Gastroesophageal sphincter (tissue), 4 donors: ENCODE measurements at regions not wholly inside any gene's neighbourhood (a gene's known extent, or its start where the extent isn't known, plus 50 kb on each side); places are given as distances from the start of the nearest gene placed in this dataset.

Experiments
- ATAC-seq: fragments of 150-250 bp; one replicate; pipeline ENCODE4 v1.9.1; 2016; ENCODE audit warnings: mild to moderate bottlenecking, moderate library complexity
- H3K27ac ChIP-seq, 4 donors: fragments of 200-600 bp; sonication (generic) in 3 of 4; 1 replicate in 3 of 4; 2 replicates in 1 of 4; pipeline ENCODE4 v1.5.1; 2016 to 2019
- H3K27me3 ChIP-seq: fragments of 200-600 bp; sonication (generic); one replicate; pipeline ENCODE4 v1.5.1; 2019
- H3K36me3 ChIP-seq, 2 donors: fragments of 200-600 bp; sonication (generic); one replicate each; pipeline ENCODE4 v1.5.1; 2019; ENCODE audit warnings: control low read depth in 1 of 2
- H3K4me1 ChIP-seq, 3 donors: fragments of 200-600 bp; sonication (generic); 1 replicate in 2 of 3; 2 replicates in 1 of 3; pipeline ENCODE4 v1.5.1; 2016 to 2019; ENCODE audit warnings: control low read depth in 2 of 3
- H3K4me3 ChIP-seq, 2 donors: fragments of 200-600 bp; sonication (generic); one replicate each; pipeline ENCODE4 v1.5.1; 2019; ENCODE audit warnings: mild to moderate bottlenecking in 1 of 2, moderate library complexity in 1 of 2
- H3K9me3 ChIP-seq, 3 donors: fragments of 200-600 bp; sonication (generic); one replicate each; pipeline ENCODE4 v1.5.1; 2017 to 2019; ENCODE audit warnings: control low read depth in 2 of 3
- CTCF ChIP-seq, 4 experiments: fragments of 200-600 bp in 2 of 4; fragments of 450-650 bp in 2 of 4; sonication (generic) in 1 of 4; IDR thresholded peaks; one replicate each; pipeline ENCODE4 v1.5.1; 2017 to 2019; ENCODE audit warnings: antibody characterized with exemption in 4 of 4, mild to moderate bottlenecking in 2 of 4, moderate library complexity in 2 of 4
- EP300 ChIP-seq: sonication (generic); formaldehyde crosslinking; IDR thresholded peaks from one replicate; pipeline ENCODE4 v1.6.1; 2017; ENCODE audit warnings: antibody characterized with exemption, mild to moderate bottlenecking
- POLR2A ChIP-seq, 2 donors: fragments of 450-650 bp; IDR thresholded peaks; one replicate each; pipeline ENCODE4 v1.6.1; 2017; ENCODE audit warnings: antibody characterized with exemption in 2 of 2, mild to moderate bottlenecking in 2 of 2, moderate library complexity in 1 of 2
- POLR2AphosphoS5 ChIP-seq: sonication (generic); formaldehyde crosslinking; IDR thresholded peaks from one replicate; pipeline ENCODE4 v1.6.1; 2017; ENCODE audit warnings: antibody characterized with exemption
- WGBS, 2 donors: methylation state at CpG; one replicate each; pipeline ENCODE4 v1.1.5; 2018; ENCODE audit warnings: low coverage in 1 of 2; 5-methylcytosine and 5-hydroxymethylcytosine counted together

GRCh38 chr6:78618970-78619369 is 248.4 kb upstream of the IRAK1BP1 start:
- Histone ChIP-seq H3K4me1 (no peaks in the 10 kb centered on the region), H3K27ac (no peak overlapping the region), H3K4me3 (no peak overlapping the region), H3K27me3 (no peaks in the 10 kb centered on the region), H3K36me3 (no peaks in the 10 kb centered on the region), H3K9me3 (no peaks in the 10 kb centered on the region)
- no peak for ATAC-seq
- WGBS, 2 donors, result 2% methylated on average over 2 of the region's 2 CpGs; no CpG with 5 or more reads in 1 of the 2 donors
- TF ChIP-seq POLR2A (IDR thresholded peaks at IDR 0.05) (no peak), CTCF (IDR thresholded peaks at IDR 0.05) (no peak), EP300 (no peak), POLR2AphosphoS5 (no peak)

GRCh38 chr6:78623554-78623953 is 243.8 kb upstream of the IRAK1BP1 start:
- H3K27ac ChIP-seq, result no peak overlapping the region
- no peak overlapping the region for H3K4me3 ChIP-seq
- no peaks in the 10 kb centered on the region for H3K36me3 ChIP-seq
- TF ChIP-seq POLR2AphosphoS5 (no peak), POLR2A (IDR thresholded peaks at IDR 0.05) (no peak), EP300 (no peak), CTCF (IDR thresholded peaks at IDR 0.05) (no peak)
- H3K27me3 ChIP-seq, result no peaks in the 10 kb centered on the region
- H3K4me1 ChIP-seq, result no peaks in the 10 kb centered on the region
- no peak for ATAC-seq
- H3K9me3 ChIP-seq, result no peaks in the 10 kb centered on the region

- peak; percentile 28 for ATAC-seq
- Histone ChIP-seq H3K36me3 (no peaks in the 10 kb centered on the region), H3K27ac (peak overlapping the region in 1 of 4 donors; percentile 33), H3K4me3 (peak overlapping the region in 1 of 2 donors; percentile 46), H3K9me3 (no peaks in the 10 kb centered on the region), H3K27me3 (no peaks in the 10 kb centered on the region), H3K4me1 (no peaks in the 10 kb centered on the region)
- 20% methylated on average over 1 of the region's 27 CpGs; no CpG with 5 or more reads in 1 of the 2 donors for WGBS, 2 donors
- no peak for TF ChIP-seq EP300
- no peak for TF ChIP-seq POLR2AphosphoS5
- TF ChIP-seq CTCF (IDR thresholded peaks at IDR 0.05), result no peak
- TF ChIP-seq POLR2A (IDR thresholded peaks at IDR 0.05), result no peak
Measured at GRCh38 chr6:78629154-78629721, 238.1 kb upstream of the IRAK1BP1 start.

- Histone ChIP-seq H3K27me3 (no peaks in the 10 kb centered on the region), H3K9me3 (no peaks in the 10 kb centered on the region), H3K4me3 (peak overlapping the region in 1 of 2 donors; percentile 46), H3K27ac (no peak overlapping the region), H3K4me1 (no peaks in the 10 kb centered on the region), H3K36me3 (no peaks in the 10 kb centered on the region)
- TF ChIP-seq EP300 (no peak), CTCF (IDR thresholded peaks at IDR 0.05) (no peak), POLR2AphosphoS5 (no peak), POLR2A (IDR thresholded peaks at IDR 0.05) (no peak)
- 85 to 98% methylated on average over 11 to 22 of the region's 22 CpGs for whole genome bisulfite sequencing, 2 donors
- ATAC-seq, result no peak
Measured at GRCh38 chr6:78629836-78630235, 237.5 kb upstream of the IRAK1BP1 start.

- no peaks in the 10 kb centered on the region for H3K27me3 ChIP-seq
- no peak overlapping the region for H3K4me3 ChIP-seq
- no peak overlapping the region for H3K27ac ChIP-seq
- no peaks in the 10 kb centered on the region for H3K4me1 ChIP-seq
- H3K9me3 ChIP-seq, result no peaks in the 10 kb centered on the region
- 30 to 52% methylated on average over 3 of the region's 3 CpGs for WGBS, 2 donors
- TF ChIP-seq EP300, result no peak
- TF ChIP-seq CTCF (IDR thresholded peaks at IDR 0.05), result no peak
- TF ChIP-seq POLR2A (IDR thresholded peaks at IDR 0.05), result no peak
- no peak for TF ChIP-seq POLR2AphosphoS5
- ATAC-seq, result no peak
- H3K36me3 ChIP-seq, result no peaks in the 10 kb centered on the region
Measured at GRCh38 chr6:78631976-78632375, 235.4 kb upstream of the IRAK1BP1 start.
